ENCODE measurements at regions not wholly inside any gene's neighbourhood (a gene's known extent, or its start where the extent isn't known, plus 50 kb on each side); places are given as distances from the start of the nearest gene placed in this dataset.
"Not testable (repeated sequence)": the region's sequence is repeated elsewhere in the genome, so short reads cannot be mapped to it uniquely, and the experiment has no call there.

GRCh38 chrY:11643549-11643948 lies 1057.5 kb upstream of the USP9Y start:
- H3K9me3 Mint-ChIP-seq = peaks cover 55% of the 10 kb centered on the region
- H3K27ac Mint-ChIP-seq; H3K27me3 Mint-ChIP-seq (ENCODE audit: low read depth); H3K4me1 Mint-ChIP-seq (ENCODE audit: low read depth); H3K4me3 Mint-ChIP-seq; DNase-seq (ENCODE audit: low spot score): not testable (repeated sequence)
- peaks cover 13% of the 10 kb centered on the region for H3K36me3 Mint-ChIP-seq (ENCODE audit: low read depth)

DNA sequence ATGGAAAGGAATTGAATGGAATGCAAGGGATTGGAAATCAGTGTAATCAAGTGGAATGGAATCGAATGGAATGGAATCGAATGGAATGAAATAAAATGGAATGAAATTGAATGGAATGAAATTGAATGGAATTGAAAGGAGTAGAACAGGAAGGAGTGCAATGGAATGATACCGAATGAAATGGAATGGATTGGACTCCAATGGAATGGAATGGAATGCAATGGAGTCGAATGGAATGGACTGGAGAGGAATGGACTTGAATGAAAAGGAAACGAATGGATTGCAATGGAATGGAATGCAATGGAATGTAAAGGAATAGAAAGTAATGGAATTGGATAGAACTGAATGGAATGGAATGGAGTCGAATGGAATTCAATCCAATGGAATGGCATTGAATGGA lies 1032.8 kb upstream of the USP9Y start:
- no peak for DNase-seq (ENCODE audit: low spot score)
- peaks cover 18% of the 10 kb centered on the region for H3K36me3 Mint-ChIP-seq (ENCODE audit: low read depth)
- no peak overlapping the region for H3K27ac Mint-ChIP-seq
- H3K9me3 Mint-ChIP-seq = peaks cover 83% of the 10 kb centered on the region
- H3K4me1 Mint-ChIP-seq (ENCODE audit: low read depth) = no peaks in the 10 kb centered on the region
- no peak overlapping the region for H3K4me3 Mint-ChIP-seq
- H3K27me3 Mint-ChIP-seq (ENCODE audit: low read depth) = no peaks in the 10 kb centered on the region

Measured in T-helper 2 cell treated with Interferon-gamma antibody and Interleukin-4, amounts not matched to agents 5 μg/mL and 100 μg/mL, for 36 hours (primary cell).